ENCODE measurements at regions not wholly inside any gene's neighbourhood (a gene's known extent, or its start where the extent isn't known, plus 50 kb on each side); places are given as distances from the start of the nearest gene placed in this dataset.

DNA sequence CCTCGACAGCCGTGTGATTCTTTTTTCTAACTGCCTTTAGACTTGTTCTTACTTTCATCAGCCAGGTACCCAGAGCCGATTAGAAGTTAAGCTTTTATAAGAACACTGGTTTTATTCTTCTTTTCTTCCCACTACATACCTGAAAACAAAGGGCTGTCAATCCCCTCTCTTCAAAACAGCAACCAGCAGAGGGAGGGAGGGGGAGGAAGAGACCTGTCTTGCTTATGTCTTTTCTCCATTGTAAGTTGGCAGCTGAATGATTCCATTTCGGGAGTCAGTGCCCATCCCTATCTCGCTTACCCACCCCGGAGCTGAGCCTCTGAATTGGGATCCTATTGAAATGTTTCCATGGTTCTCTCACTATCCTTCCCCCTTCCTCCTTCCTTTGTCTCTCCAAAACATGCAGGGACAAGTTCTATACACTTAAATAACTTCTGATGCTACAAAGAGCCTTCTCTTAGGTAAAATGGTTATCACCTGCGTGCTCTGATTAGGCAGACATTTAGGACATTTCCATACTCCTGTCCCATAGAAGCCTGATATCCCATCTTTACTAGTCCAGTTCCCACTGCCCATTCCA is 83.9 kb upstream of the WWC1 start:
- TF ChIP-seq ARNTL (CRISPR knock-in tag; IDR thresholded peaks at IDR 0.05; ENCODE audit: borderline replicate concordance, low read depth) (no peak), ISL1 (CRISPR knock-in tag; IDR thresholded peaks at IDR 0.05) (no peak), ZFP3 (CRISPR knock-in tag; IDR thresholded peaks at IDR 0.05) (no peak), TCF4 (CRISPR knock-in tag; IDR thresholded peaks at IDR 0.05; ENCODE audit: borderline replicate concordance) (no peak), RARB (CRISPR knock-in tag; IDR thresholded peaks at IDR 0.05) (no peak), SNAI2 (CRISPR knock-in tag; IDR thresholded peaks at IDR 0.05) (no peak), ZNF70 (CRISPR knock-in tag; IDR thresholded peaks at IDR 0.05) (no peak), ESRRG (CRISPR knock-in tag; IDR thresholded peaks at IDR 0.05) (no peak)
- TF ChIP-seq, protein P1, sequence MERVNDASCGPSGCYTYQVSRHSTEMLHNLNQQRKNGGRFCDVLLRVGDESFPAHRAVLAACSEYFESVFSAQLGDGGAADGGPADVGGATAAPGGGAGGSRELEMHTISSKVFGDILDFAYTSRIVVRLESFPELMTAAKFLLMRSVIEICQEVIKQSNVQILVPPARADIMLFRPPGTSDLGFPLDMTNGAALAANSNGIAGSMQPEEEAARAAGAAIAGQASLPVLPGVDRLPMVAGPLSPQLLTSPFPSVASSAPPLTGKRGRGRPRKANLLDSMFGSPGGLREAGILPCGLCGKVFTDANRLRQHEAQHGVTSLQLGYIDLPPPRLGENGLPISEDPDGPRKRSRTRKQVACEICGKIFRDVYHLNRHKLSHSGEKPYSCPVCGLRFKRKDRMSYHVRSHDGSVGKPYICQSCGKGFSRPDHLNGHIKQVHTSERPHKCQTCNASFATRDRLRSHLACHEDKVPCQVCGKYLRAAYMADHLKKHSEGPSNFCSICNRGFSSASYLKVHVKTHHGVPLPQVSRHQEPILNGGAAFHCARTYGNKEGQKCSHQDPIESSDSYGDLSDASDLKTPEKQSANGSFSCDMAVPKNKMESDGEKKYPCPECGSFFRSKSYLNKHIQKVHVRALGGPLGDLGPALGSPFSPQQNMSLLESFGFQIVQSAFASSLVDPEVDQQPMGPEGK (CRISPR knock-in tag; IDR thresholded peaks at IDR 0.05; ENCODE audit: borderline replicate concordance): no peak
- TF ChIP-seq, protein P2, sequence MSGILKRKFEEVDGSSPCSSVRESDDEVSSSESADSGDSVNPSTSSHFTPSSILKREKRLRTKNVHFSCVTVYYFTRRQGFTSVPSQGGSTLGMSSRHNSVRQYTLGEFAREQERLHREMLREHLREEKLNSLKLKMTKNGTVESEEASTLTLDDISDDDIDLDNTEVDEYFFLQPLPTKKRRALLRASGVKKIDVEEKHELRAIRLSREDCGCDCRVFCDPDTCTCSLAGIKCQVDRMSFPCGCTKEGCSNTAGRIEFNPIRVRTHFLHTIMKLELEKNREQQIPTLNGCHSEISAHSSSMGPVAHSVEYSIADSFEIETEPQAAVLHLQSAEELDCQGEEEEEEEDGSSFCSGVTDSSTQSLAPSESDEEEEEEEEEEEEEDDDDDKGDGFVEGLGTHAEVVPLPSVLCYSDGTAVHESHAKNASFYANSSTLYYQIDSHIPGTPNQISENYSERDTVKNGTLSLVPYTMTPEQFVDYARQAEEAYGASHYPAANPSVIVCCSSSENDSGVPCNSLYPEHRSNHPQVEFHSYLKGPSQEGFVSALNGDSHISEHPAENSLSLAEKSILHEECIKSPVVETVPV (CRISPR knock-in tag; IDR thresholded peaks at IDR 0.05): no peak
- no peak for ATAC-seq

DNA sequence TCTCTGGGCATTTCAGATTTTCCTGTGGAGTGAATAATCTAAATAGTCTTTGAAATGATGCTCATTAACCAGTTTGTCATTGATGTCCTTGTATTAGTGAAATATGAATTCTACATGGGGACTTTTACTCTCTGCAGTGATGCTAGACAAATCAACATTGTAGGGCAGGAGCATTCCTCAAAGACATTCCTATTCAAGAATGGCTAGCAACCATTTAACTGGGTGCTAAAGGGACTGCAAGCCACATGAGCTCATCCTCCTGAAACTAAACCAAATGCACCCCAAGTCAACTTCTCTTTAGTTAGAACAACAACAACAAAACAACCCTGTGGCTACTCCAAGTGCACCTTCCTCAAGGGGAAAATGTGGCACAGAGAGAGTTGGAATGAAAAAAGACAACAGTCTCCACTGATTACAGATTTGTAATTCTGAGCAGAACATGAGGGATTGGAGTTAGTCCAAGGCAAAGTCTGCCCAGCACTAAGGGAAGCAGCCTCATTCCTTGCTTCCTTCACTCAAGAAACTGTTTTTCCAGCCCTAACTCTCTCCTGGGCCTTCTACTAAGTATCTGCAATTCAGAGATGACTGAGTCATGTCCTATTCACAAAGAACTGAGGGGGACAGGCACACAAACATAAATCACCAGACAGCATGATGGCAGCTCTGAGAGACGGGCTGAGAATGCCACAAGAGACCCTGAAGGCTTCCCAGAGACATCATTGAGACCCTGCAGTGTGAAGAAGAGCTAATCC is 82.0 kb upstream of the WWC1 start:
- TF ChIP-seq ISL1 (CRISPR knock-in tag; IDR thresholded peaks at IDR 0.05) (no peak), ZFP3 (CRISPR knock-in tag; IDR thresholded peaks at IDR 0.05) (no peak), ZNF565 (CRISPR knock-in tag; conservative IDR thresholded peaks at IDR 0.05; ENCODE audit: low read depth) (no peak), ARNTL (CRISPR knock-in tag; IDR thresholded peaks at IDR 0.05; ENCODE audit: borderline replicate concordance, low read depth) (no peak), ESRRG (CRISPR knock-in tag; IDR thresholded peaks at IDR 0.05) (no peak), SNAI2 (CRISPR knock-in tag; IDR thresholded peaks at IDR 0.05) (no peak), CSDC2 (CRISPR knock-in tag; IDR thresholded peaks at IDR 0.05) (no peak), OSR1 (CRISPR knock-in tag; IDR thresholded peaks at IDR 0.05) (no peak), TOX (CRISPR knock-in tag; IDR thresholded peaks at IDR 0.05; ENCODE audit: borderline replicate concordance) (no peak)
- TF ChIP-seq, protein P3, sequence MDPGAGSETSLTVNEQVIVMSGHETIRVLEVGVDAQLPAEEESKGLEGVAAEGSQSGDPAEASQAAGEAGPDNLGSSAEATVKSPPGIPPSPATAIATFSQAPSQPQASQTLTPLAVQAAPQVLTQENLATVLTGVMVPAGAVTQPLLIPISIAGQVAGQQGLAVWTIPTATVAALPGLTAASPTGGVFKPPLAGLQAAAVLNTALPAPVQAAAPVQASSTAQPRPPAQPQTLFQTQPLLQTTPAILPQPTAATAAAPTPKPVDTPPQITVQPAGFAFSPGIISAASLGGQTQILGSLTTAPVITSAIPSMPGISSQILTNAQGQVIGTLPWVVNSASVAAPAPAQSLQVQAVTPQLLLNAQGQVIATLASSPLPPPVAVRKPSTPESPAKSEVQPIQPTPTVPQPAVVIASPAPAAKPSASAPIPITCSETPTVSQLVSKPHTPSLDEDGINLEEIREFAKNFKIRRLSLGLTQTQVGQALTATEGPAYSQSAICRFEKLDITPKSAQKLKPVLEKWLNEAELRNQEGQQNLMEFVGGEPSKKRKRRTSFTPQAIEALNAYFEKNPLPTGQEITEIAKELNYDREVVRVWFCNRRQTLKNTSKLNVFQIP (CRISPR knock-in tag; IDR thresholded peaks at IDR 0.05; ENCODE audit: borderline replicate concordance, low read depth): no peak
- TF ChIP-seq, protein P2 (CRISPR knock-in tag; IDR thresholded peaks at IDR 0.05): no peak
- TF ChIP-seq, protein P1 (CRISPR knock-in tag; IDR thresholded peaks at IDR 0.05; ENCODE audit: borderline replicate concordance): no peak
- no peak for ATAC-seq

GRCh38 chr5:168209997-168210396 is 81.4 kb upstream of the WWC1 start:
- TF ChIP-seq ZNF70 (CRISPR knock-in tag; IDR thresholded peaks at IDR 0.05): no peak
- no peak for ATAC-seq

DNA sequence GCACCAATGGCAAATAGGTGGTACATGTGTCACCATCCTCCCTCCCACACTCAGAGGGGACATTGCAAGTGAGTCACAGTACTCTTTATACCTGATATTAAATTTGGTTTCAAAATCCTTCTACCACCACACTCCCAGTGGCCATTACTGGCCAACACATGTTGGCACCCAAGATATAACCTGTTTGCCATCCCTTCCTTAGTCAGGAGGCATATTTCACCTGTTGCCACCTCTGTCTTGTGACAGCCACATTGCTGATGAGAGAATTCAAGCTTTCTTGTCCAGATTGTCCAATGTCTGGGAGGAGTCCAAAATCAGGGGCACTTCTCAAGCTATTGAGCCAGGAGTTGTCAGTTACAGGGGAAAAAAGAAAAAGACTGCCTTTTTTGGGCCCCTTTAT is 80.2 kb upstream of the WWC1 start:
- TF ChIP-seq SNAI2 (CRISPR knock-in tag; IDR thresholded peaks at IDR 0.05) (no peak), ZFP3 (CRISPR knock-in tag; IDR thresholded peaks at IDR 0.05) (no peak), TOX (CRISPR knock-in tag; IDR thresholded peaks at IDR 0.05; ENCODE audit: borderline replicate concordance) (no peak), ESRRG (CRISPR knock-in tag; IDR thresholded peaks at IDR 0.05) (no peak)
- TF ChIP-seq, protein P2 (CRISPR knock-in tag; IDR thresholded peaks at IDR 0.05): no peak
- ATAC-seq: no peak

Data from SK-N-SH treated with all-trans-retinoic acid at 6 μM for 48 hours (cell line).